Panc1 (cell line): ENCODE measurements at regions not wholly inside any gene's neighbourhood (a gene's known extent, or its start where the extent isn't known, plus 50 kb on each side); places are given as distances from the start of the nearest gene placed in this dataset.
A peak's percentile ranks its signal among the peaks of the same experiment; 100 is the strongest.

Experiments
- ATAC-seq: fragments of 200-7000 bp; cut with Tn5 transposase; 2 replicates; pipeline ENCODE4 v1.9.1; 2020; ENCODE audit warnings: mild to moderate bottlenecking, moderate library complexity
- BruUV-seq: library from RNA; stranded (reverse); fragments of 400-500 nt; replicated peaks from 2 replicates; lab custom pipeline; 2021; lab: Mats Ljungman, UMichigan
- CTCF ChIA-PET: fragments of 300-600 bp; sonication (Branson Sonifier 250); formaldehyde crosslinking; loops from one replicate; lab custom pipeline; 2022; ENCODE audit warnings: antibody characterized with exemption; lab: Charles Lee
- POLR2A ChIA-PET: fragments of 300-600 bp; sonication (Branson Sonifier 250); formaldehyde crosslinking; loops from one replicate; lab custom pipeline; 2022; ENCODE audit warnings: antibody characterized with exemption; lab: Charles Lee
- DNase-seq: peaks from one replicate; pipeline ENCODE4 v3.0.0-alpha.2; 2010; ENCODE audit warnings: low read depth, low spot score
- H3K27ac ChIP-seq: 2 replicates; pipeline ENCODE4 v1.5.1; 2011; ENCODE audit warnings: mild to moderate bottlenecking, low read length, inconsistent platforms
- H3K27me3 ChIP-seq: fragments of 200-500 bp; sonication (Bioruptor generic); 2 replicates; pipeline ENCODE4 v1.6.0; 2014; ENCODE audit warnings: low read length, inconsistent platforms; ENCODE audit not compliant: control insufficient read depth, insufficient read depth
- H3K36me3 ChIP-seq: fragments of 200-500 bp; sonication (Bioruptor generic); 2 replicates; pipeline ENCODE4 v1.5.1; 2014; ENCODE audit warnings: inconsistent platforms, mild to moderate bottlenecking, low read length, moderate library complexity; ENCODE audit not compliant: control insufficient read depth, insufficient read depth
- H3K4me1 ChIP-seq: 2 replicates; pipeline ENCODE4 v1.5.1; 2011; ENCODE audit warnings: inconsistent platforms, mild to moderate bottlenecking, low read length, moderate library complexity; ENCODE audit not compliant: control insufficient read depth, insufficient read depth
- H3K4me3 ChIP-seq, 2 experiments: 2 replicates each; pipeline ENCODE4 v1.5.1; 2011 to 2012; ENCODE audit warnings: low read depth in 2 of 2, low read length in 2 of 2, mild to moderate bottlenecking in 2 of 2, inconsistent platforms in 1 of 2, moderate library complexity in 1 of 2
- H3K9me3 ChIP-seq: fragments of 200-500 bp; sonication (Bioruptor generic); 2 replicates; pipeline ENCODE4 v1.5.1; 2014; ENCODE audit warnings: low read depth, mild to moderate bottlenecking, inconsistent platforms, low read length, moderate library complexity; ENCODE audit not compliant: control insufficient read depth, insufficient read depth
- POLR2AphosphoS5 ChIP-seq: IDR thresholded peaks from 2 replicates; pipeline ENCODE4 v1.6.1; 2012; ENCODE audit warnings: mild to moderate bottlenecking, low read depth, low read length, moderate library complexity
- SIN3A ChIP-seq: IDR thresholded peaks from 2 replicates; pipeline ENCODE4 v1.6.1; 2012; ENCODE audit warnings: low read depth, mild to moderate bottlenecking, low read length, moderate library complexity, borderline replicate concordance; ENCODE audit not compliant: insufficient read depth
- TCF7L2 ChIP-seq: IDR thresholded peaks from 2 replicates; pipeline ENCODE4 v1.6.1; 2011; ENCODE audit warnings: mild to moderate bottlenecking, low read depth, low read length, inconsistent platforms
- in situ Hi-C: cut with HindIII; loops from 2 replicates; pipeline ENCODE4 v1.10.0; 2016; ENCODE audit warnings: low sequenced_read_pairs, low pct_unique_long_range_greater_than_20kb
- intact Hi-C: fragments of 100-400 bp; cut with micrococcal nuclease; formaldehyde crosslinking; loops from one replicate; pipeline ENCODE4 v1.10.0; 2022; ENCODE audit not compliant: unreplicated experiment
- TF ChIP-seq, protein P1 (sequence below): fragments of 450-650 bp; IDR thresholded peaks from 2 replicates; pipeline ENCODE4 v1.5.1; 2017; ENCODE audit warnings: mild to moderate bottlenecking
- TF ChIP-seq, protein P2 (sequence below), 2 experiments: IDR thresholded peaks; 2 replicates each; pipeline ENCODE4 v1.6.1; 2011 to 2012; ENCODE audit warnings: low read depth in 2 of 2, control low read depth in 1 of 2, low read length in 1 of 2, mild to moderate bottlenecking in 1 of 2, moderate library complexity in 1 of 2; ENCODE audit not compliant: insufficient read depth in 1 of 2

DNA sequence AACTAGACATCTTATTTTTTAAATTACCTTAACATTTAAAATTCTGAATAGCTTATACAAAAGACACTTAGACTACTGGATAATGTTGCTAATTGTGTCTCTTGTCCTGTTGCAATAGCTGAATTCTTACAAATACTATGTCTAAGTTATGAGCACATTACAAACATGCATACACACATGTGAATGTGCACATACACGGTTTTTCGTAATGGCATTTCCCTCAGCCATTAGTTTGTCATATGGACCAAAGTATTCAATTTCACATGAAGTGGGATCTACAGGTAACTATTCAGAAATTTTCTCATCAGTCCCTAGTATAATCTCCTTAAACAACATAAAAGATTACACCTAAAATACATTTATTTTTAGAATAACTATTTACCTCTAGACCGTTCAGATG, 178.6 kb upstream of the BET1 start:
- intact Hi-C loops (no loop called here), in situ Hi-C loops (no loop called here)
- TF ChIP-seq POLR2AphosphoS5 (no peak), SIN3A (no peak), TCF7L2 (no peak)
- TF ChIP-seq, protein P1, sequence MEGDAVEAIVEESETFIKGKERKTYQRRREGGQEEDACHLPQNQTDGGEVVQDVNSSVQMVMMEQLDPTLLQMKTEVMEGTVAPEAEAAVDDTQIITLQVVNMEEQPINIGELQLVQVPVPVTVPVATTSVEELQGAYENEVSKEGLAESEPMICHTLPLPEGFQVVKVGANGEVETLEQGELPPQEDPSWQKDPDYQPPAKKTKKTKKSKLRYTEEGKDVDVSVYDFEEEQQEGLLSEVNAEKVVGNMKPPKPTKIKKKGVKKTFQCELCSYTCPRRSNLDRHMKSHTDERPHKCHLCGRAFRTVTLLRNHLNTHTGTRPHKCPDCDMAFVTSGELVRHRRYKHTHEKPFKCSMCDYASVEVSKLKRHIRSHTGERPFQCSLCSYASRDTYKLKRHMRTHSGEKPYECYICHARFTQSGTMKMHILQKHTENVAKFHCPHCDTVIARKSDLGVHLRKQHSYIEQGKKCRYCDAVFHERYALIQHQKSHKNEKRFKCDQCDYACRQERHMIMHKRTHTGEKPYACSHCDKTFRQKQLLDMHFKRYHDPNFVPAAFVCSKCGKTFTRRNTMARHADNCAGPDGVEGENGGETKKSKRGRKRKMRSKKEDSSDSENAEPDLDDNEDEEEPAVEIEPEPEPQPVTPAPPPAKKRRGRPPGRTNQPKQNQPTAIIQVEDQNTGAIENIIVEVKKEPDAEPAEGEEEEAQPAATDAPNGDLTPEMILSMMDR, result no peak
- TF ChIP-seq, protein P2, sequence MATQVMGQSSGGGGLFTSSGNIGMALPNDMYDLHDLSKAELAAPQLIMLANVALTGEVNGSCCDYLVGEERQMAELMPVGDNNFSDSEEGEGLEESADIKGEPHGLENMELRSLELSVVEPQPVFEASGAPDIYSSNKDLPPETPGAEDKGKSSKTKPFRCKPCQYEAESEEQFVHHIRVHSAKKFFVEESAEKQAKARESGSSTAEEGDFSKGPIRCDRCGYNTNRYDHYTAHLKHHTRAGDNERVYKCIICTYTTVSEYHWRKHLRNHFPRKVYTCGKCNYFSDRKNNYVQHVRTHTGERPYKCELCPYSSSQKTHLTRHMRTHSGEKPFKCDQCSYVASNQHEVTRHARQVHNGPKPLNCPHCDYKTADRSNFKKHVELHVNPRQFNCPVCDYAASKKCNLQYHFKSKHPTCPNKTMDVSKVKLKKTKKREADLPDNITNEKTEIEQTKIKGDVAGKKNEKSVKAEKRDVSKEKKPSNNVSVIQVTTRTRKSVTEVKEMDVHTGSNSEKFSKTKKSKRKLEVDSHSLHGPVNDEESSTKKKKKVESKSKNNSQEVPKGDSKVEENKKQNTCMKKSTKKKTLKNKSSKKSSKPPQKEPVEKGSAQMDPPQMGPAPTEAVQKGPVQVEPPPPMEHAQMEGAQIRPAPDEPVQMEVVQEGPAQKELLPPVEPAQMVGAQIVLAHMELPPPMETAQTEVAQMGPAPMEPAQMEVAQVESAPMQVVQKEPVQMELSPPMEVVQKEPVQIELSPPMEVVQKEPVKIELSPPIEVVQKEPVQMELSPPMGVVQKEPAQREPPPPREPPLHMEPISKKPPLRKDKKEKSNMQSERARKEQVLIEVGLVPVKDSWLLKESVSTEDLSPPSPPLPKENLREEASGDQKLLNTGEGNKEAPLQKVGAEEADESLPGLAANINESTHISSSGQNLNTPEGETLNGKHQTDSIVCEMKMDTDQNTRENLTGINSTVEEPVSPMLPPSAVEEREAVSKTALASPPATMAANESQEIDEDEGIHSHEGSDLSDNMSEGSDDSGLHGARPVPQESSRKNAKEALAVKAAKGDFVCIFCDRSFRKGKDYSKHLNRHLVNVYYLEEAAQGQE (IDR thresholded peaks at IDR 0.05; ENCODE audit: insufficient read depth in 1 of 2, low read depth in 2 of 2, low read length in 1 of 2), result no peak
- DNase-seq, result no peak
- Histone ChIP-seq H3K4me3 (no peak overlapping the region), H3K9me3 (no peaks in the 10 kb centered on the region), H3K36me3 (no peaks in the 10 kb centered on the region), H3K27ac (no peak overlapping the region; the same call in 1 of the 2 replicates), H3K4me1 (no peaks in the 10 kb centered on the region), H3K27me3 (no peaks in the 10 kb centered on the region)
- ATAC-seq, result no peak
- CTCF ChIA-PET, result no interaction called here
- POLR2A ChIA-PET, result no interaction called here
- no TSS peak for BruUV-seq

DNA sequence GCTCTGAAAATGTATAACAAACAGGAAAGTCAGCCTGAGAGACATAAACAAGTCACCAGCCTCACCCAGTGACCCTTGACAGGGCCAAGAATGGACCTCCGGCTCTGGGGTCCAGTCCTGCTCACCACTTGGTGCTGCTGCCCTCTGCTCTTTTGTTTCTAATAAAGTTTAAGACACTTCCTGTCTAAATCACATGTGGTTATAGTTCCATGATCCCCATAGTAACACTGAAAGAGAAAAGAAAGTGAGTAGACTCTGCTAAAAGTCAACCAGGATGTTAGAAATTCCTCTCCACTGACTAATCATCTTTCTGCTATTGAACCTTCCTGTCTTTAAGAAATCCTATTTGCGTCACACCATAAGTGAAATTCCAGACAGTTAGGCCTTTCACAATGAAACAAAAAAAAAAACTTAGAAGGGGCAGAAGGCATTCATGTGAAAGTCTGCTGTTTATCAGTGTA, 179.2 kb upstream of the BET1 start:
- peak; percentile 80 for ATAC-seq

More for the DNA sequence above, 179.2 kb upstream of the BET1 start:
- Histone ChIP-seq H3K36me3 (no peaks in the 10 kb centered on the region), H3K4me1 (no peaks in the 10 kb centered on the region), H3K4me3 (no peak overlapping the region), H3K27me3 (no peaks in the 10 kb centered on the region), H3K9me3 (no peaks in the 10 kb centered on the region), H3K27ac (no peak overlapping the region; the same call in 1 of the 2 replicates)
- peak; percentile 84 for DNase-seq
- POLR2A ChIA-PET, result no interaction called here
- no TSS peak for BruUV-seq
- intact Hi-C loops (no loop called here), in situ Hi-C loops (no loop called here)
- TF ChIP-seq, protein P2 (IDR thresholded peaks at IDR 0.05; ENCODE audit: insufficient read depth in 1 of 2, low read depth in 2 of 2, low read length in 1 of 2), result no peak
- TF ChIP-seq POLR2AphosphoS5 (no peak), SIN3A (no peak), TCF7L2 (no peak)
- TF ChIP-seq, protein P1, result no peak
- CTCF ChIA-PET, result no interaction called here
